ENCODE measurements at regions not wholly inside any gene's neighbourhood (a gene's known extent, or its start where the extent isn't known, plus 50 kb on each side); places are given as distances from the start of the nearest gene placed in this dataset.

- DNase-seq: no peak
Measured at GRCh38 chr20:50421356-50422340, 88.5 kb upstream of the PTPN1 start.

DNA sequence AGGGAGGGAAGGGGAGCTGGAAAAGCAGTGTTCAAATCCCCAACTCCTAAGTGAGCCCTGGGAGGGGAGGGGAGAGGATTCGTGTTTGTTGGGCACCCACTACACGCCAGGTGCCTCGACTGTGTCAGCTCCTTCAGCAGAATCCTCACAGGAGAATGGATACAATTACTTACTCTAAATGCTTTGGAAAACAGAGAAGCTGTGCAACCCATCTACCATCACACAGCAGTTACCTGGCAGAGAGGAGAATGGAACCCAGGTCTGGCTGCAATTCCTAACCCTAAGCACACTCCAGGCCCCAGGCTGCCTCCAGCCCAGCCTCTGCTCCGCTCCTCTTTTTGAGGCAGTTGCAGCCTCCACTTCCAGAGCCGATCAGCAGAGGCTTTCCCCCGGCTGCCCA lies 86.4 kb upstream of the PTPN1 start:
- DNase-seq: no peak

- no peak for DNase-seq
Measured at GRCh38 chr20:50425076-50425475, 85.1 kb upstream of the PTPN1 start.

- no peak for DNase-seq
Measured at GRCh38 chr20:50426866-50427718, 83.1 kb upstream of the PTPN1 start.

DNA sequence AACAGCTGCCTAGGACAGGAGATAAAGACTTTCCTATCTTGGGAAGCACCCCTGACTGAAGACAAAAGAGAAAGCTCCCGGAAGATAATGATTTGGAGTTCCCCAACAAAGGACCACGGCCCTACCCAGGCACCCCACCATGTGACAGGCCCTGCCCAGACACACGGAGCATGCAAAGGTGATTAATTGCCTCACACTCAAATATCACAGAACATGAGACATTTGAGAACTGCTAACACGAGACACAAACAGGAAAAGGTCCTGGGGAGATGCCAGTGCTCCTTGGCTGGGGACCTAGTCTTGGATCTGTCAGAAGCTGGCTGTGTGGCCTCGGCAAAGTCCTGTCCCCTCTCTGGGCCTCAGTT lies 82.5 kb upstream of the PTPN1 start:
- DNase-seq: no peak

- DNase-seq: no peak
Measured at GRCh38 chr20:50428097-50428828, 81.9 kb upstream of the PTPN1 start.

GRCh38 chr20:50429412-50429811 lies 80.8 kb upstream of the PTPN1 start:
- DNase-seq: no peak

DNA sequence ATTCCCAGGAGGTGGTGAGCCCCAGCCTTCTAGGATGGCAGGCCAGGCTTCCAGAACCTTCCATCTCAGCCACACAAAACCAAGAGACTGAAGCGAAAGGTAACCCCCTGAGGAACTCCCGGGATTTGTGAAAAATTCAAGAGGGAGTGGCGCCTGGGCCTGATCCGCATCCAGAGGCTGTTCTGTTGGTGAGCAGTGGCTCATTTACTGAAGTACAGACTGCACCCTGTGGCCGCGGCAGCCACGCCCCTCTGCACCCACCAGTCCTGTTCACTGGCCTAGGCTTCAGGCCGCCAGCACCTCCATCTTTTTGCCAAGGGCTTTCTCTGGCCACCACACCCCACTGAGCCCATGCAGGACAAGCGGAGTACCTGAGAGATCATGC lies 79.1 kb upstream of the PTPN1 start:
- no peak for DNase-seq

GRCh38 chr20:50433001-50433761 lies 77.0 kb upstream of the PTPN1 start:
- DNase-seq: no peak

GRCh38 chr20:50434321-50434652 lies 75.9 kb upstream of the PTPN1 start:
- DNase-seq: no peak

- no peak for DNase-seq
Measured at GRCh38 chr20:50434653-50435396, 75.4 kb upstream of the PTPN1 start.

- no peak for DNase-seq
Measured at GRCh38 chr20:50435397-50436051, 74.7 kb upstream of the PTPN1 start.

- no peak for DNase-seq
Measured at GRCh38 chr20:50436052-50436656, 74.0 kb upstream of the PTPN1 start.

- no peak for DNase-seq
Measured at GRCh38 chr20:50436696-50437095, 73.5 kb upstream of the PTPN1 start.

DNA sequence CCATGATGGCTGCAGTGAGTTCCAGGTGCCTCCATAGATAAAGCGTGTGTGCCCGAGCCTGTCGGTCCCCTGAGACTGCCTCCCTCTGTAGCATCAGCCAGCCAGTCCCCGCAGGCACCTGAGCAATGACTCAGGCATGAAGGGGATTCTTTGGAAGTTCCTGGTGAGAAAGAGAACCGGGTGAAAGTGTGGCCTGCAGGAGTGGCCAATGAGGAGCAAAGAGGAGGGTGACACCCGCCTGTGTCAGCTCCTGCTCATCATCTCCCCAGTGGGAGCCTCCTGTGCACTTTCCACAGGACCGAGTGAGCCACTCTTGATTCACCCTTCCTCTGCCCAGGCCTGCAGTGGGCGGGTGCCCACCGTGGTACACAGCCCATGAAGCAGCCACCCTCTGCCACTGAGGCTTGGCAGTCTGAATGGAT lies 71.2 kb upstream of the PTPN1 start:
- DNase-seq: no peak

GRCh38 chr20:50439539-50440453 lies 70.4 kb upstream of the PTPN1 start:
- no peak for DNase-seq

DNA sequence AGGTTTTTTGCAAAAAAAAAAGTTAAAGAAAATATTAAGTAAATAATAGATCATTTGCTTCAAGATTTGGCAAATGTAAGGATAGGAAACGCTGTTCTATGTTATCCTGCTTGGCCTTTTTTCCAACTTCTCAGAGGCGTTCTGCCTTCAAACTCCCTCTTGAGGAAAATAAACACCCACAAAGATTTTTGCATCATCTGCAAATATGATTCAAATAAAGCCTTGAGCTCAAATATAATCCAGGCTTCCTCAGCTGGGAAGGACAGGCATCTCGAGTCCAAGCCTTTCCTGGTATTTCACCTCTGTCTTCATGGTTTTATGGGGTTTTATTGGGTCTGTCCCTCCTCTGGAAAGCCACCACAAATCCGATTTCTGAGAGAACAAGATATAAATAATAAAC lies 67.7 kb upstream of the PTPN1 start:
- peak; percentile 61 for DNase-seq

GRCh38 chr20:50445354-50446151 lies 64.6 kb upstream of the PTPN1 start:
- no peak for DNase-seq
